Astrocyte (in vitro differentiated cells and primary cell): ENCODE measurements at regions not wholly inside any gene's neighbourhood (a gene's known extent, or its start where the extent isn't known, plus 50 kb on each side); places are given as distances from the start of the nearest gene placed in this dataset.

Experiments used
- DNase-seq: peaks from one replicate; pipeline ENCODE4 v3.0.0-alpha.2; 2010; ENCODE audit warnings: low read depth
- FAIRE-seq: peaks from 2 replicates; lab custom pipeline; 2011; peaks lifted over from hg19 to GRCh38; lab: Jason Lieb, UNC
- H2AFZ ChIP-seq: 2 replicates; pipeline ENCODE4 v1.6.0; 2012; ENCODE audit warnings: low read depth, low read length, inconsistent platforms
- H3K27ac ChIP-seq: 2 replicates; pipeline ENCODE4 v1.5.1; 2011; ENCODE audit warnings: low read depth, low read length, inconsistent platforms
- H3K27me3 ChIP-seq: 2 replicates; pipeline ENCODE4 v1.6.0; 2011; ENCODE audit warnings: low read length, inconsistent platforms; ENCODE audit not compliant: insufficient read depth
- H3K36me3 ChIP-seq: 2 replicates; pipeline ENCODE4 v1.5.1; 2011; ENCODE audit warnings: low read length, inconsistent platforms; ENCODE audit not compliant: insufficient read depth
- H3K4me1 ChIP-seq: 2 replicates; pipeline ENCODE4 v1.5.1; 2011; ENCODE audit warnings: low read length, inconsistent platforms; ENCODE audit not compliant: insufficient read depth
- H3K4me2 ChIP-seq: 2 replicates; pipeline ENCODE4 v1.6.0; 2012; ENCODE audit warnings: low read length, inconsistent platforms
- H3K4me3 ChIP-seq: 2 replicates; pipeline ENCODE4 v1.5.1; 2011; ENCODE audit warnings: low read depth, mild to moderate bottlenecking, low read length, inconsistent platforms; ENCODE audit not compliant: insufficient read depth
- H3K79me2 ChIP-seq: 2 replicates; pipeline ENCODE4 v1.6.0; 2012; ENCODE audit warnings: mild to moderate bottlenecking, low read length, inconsistent platforms; ENCODE audit not compliant: insufficient read depth
- H3K9ac ChIP-seq: 2 replicates; pipeline ENCODE4 v1.6.0; 2012; ENCODE audit warnings: mild to moderate bottlenecking, low read length, inconsistent platforms
- H3K9me3 ChIP-seq: 2 replicates; pipeline ENCODE4 v1.5.1; 2012; ENCODE audit warnings: low read depth, mild to moderate bottlenecking, low read length, inconsistent platforms; ENCODE audit not compliant: insufficient read depth
- H4K20me1 ChIP-seq: 2 replicates; pipeline ENCODE4 v1.6.0; 2012; ENCODE audit warnings: low read length, inconsistent platforms; ENCODE audit not compliant: insufficient read depth
- H3K27ac Mint-ChIP-seq: one replicate; pipeline ENCODE4 v1.8.0; 2021; ENCODE audit warnings: mild to moderate bottlenecking, mixed read lengths; ENCODE audit not compliant: unreplicated experiment
- H3K27me3 Mint-ChIP-seq: one replicate; pipeline ENCODE4 v1.8.0; 2021; ENCODE audit warnings: low read depth, mixed read lengths; ENCODE audit not compliant: unreplicated experiment
- H3K36me3 Mint-ChIP-seq: one replicate; pipeline ENCODE4 v1.8.0; 2021; ENCODE audit warnings: low read depth, mixed read lengths; ENCODE audit not compliant: unreplicated experiment
- H3K4me1 Mint-ChIP-seq: one replicate; pipeline ENCODE4 v1.8.0; 2021; ENCODE audit warnings: low read depth, mixed read lengths; ENCODE audit not compliant: unreplicated experiment
- H3K4me3 Mint-ChIP-seq: one replicate; pipeline ENCODE4 v1.8.0; 2021; ENCODE audit warnings: mild to moderate bottlenecking, moderate library complexity, mixed read lengths; ENCODE audit not compliant: unreplicated experiment
- H3K9me3 Mint-ChIP-seq: one replicate; pipeline ENCODE4 v1.8.0; 2021; ENCODE audit warnings: mild to moderate bottlenecking, mixed read lengths; ENCODE audit not compliant: unreplicated experiment
- CTCF ChIP-seq: IDR thresholded peaks from 2 replicates; pipeline ENCODE4 v1.5.1; 2011; ENCODE audit warnings: low read depth, mild to moderate bottlenecking, inconsistent platforms, low read length, moderate library complexity; ENCODE audit not compliant: insufficient read depth
- EZH2 ChIP-seq: IDR thresholded peaks from 2 replicates; pipeline ENCODE4 v1.6.1; 2012; ENCODE audit warnings: mild to moderate bottlenecking, low read length, inconsistent platforms; ENCODE audit not compliant: insufficient read depth

- FAIRE-seq (peak; percentile 9), DNase-seq (no peak)
- Mint-ChIP-seq H3K4me1 (no peaks in the 10 kb centered on the region), H3K27me3 (no peaks in the 10 kb centered on the region), H3K4me3 (no peak overlapping the region), H3K27ac (no peak overlapping the region), H3K9me3 (no peaks in the 10 kb centered on the region), H3K36me3 (no peaks in the 10 kb centered on the region)
- no peaks in the 10 kb centered on the region for H4K20me1 ChIP-seq
- H3K4me3 ChIP-seq, result no peak overlapping the region
- H3K4me2 ChIP-seq, result no peak overlapping the region
- no peaks in the 10 kb centered on the region for H3K4me1 ChIP-seq
- H2AFZ ChIP-seq, result no peak overlapping the region
- no peaks in the 10 kb centered on the region for H3K27me3 ChIP-seq
- TF ChIP-seq CTCF (no peak), EZH2 (no peak)
- no peak overlapping the region for H3K27ac ChIP-seq
- no peaks in the 10 kb centered on the region for H3K36me3 ChIP-seq
- no peak overlapping the region for H3K9ac ChIP-seq
- no peaks in the 10 kb centered on the region for H3K9me3 ChIP-seq
- H3K79me2 ChIP-seq, result no peaks in the 10 kb centered on the region
These were observed 113.6 kb upstream of the BTG1 start for GRCh38 chr12:92259291-92259690.

- Histone ChIP-seq H3K36me3 (no peaks in the 10 kb centered on the region), H4K20me1 (no peaks in the 10 kb centered on the region), H3K27ac (no peak overlapping the region), H3K9ac (no peak overlapping the region), H3K9me3 (no peaks in the 10 kb centered on the region), H3K4me2 (no peak overlapping the region), H3K4me3 (no peak overlapping the region), H3K27me3 (no peaks in the 10 kb centered on the region), H2AFZ (no peak overlapping the region), H3K4me1 (no peaks in the 10 kb centered on the region), H3K79me2 (no peaks in the 10 kb centered on the region)
- Mint-ChIP-seq H3K4me3 (no peak overlapping the region), H3K36me3 (no peaks in the 10 kb centered on the region), H3K27me3 (no peaks in the 10 kb centered on the region), H3K27ac (no peak overlapping the region), H3K4me1 (no peaks in the 10 kb centered on the region), H3K9me3 (no peaks in the 10 kb centered on the region)
- TF ChIP-seq EZH2 (no peak), CTCF (no peak)
- DNase-seq (no peak), FAIRE-seq (no peak)
These were observed 111.6 kb upstream of the BTG1 start for GRCh38 chr12:92257261-92257660.

GRCh38 chr12:92255741-92256140, 110.1 kb upstream of the BTG1 start:
- Histone ChIP-seq H3K79me2 (no peaks in the 10 kb centered on the region), H3K27ac (no peak overlapping the region), H3K36me3 (no peaks in the 10 kb centered on the region), H3K27me3 (no peaks in the 10 kb centered on the region), H3K4me2 (no peak overlapping the region), H3K9me3 (no peaks in the 10 kb centered on the region), H3K4me1 (no peaks in the 10 kb centered on the region), H3K9ac (no peak overlapping the region), H4K20me1 (no peaks in the 10 kb centered on the region), H2AFZ (no peak overlapping the region), H3K4me3 (no peak overlapping the region)
- Mint-ChIP-seq H3K36me3 (no peaks in the 10 kb centered on the region), H3K4me1 (no peaks in the 10 kb centered on the region), H3K27ac (no peak overlapping the region), H3K9me3 (no peaks in the 10 kb centered on the region), H3K27me3 (no peaks in the 10 kb centered on the region), H3K4me3 (no peak overlapping the region)
- FAIRE-seq, result no peak
- no peak for TF ChIP-seq CTCF
- no peak for DNase-seq
